ENCODE measurements at regions not wholly inside any gene's neighbourhood (a gene's known extent, or its start where the extent isn't known, plus 50 kb on each side); places are given as distances from the start of the nearest gene placed in this dataset.
"Not testable (repeated sequence)": the region's sequence is repeated elsewhere in the genome, so short reads cannot be mapped to it uniquely, and the experiment has no call there.

- H3K36me3 ChIP-seq (ENCODE audit: control insufficient read depth in 2 of 2, extremely low read depth in 1 of 2, insufficient read depth in 2 of 2, low read length in 2 of 2); H3K27me3 ChIP-seq (ENCODE audit: control insufficient read depth in 2 of 2, insufficient read depth in 2 of 2, low read length in 2 of 2); DNase-seq (ENCODE audit: low read depth, low spot score); POLR2A ChIA-PET; H3K4me1 ChIP-seq (ENCODE audit: control insufficient read depth, extremely low read depth, insufficient read depth, low read length); FAIRE-seq; H3K9me1 ChIP-seq (replicated peaks; ENCODE audit: control insufficient read depth, extremely low read depth, insufficient read depth, low read length); H4K20me1 ChIP-seq (replicated peaks; ENCODE audit: control insufficient read depth, extremely low read depth, insufficient read depth, low read length); H2AFZ ChIP-seq (ENCODE audit: low read depth, low read length); H3K4me2 ChIP-seq (ENCODE audit: insufficient read depth, low read length); H3K79me2 ChIP-seq (ENCODE audit: control insufficient read depth, insufficient read depth, low read length); H3K9me3 ChIP-seq (replicated peaks; ENCODE audit: control insufficient read depth, insufficient read depth, low read length); CTCF ChIA-PET; H3K27ac ChIP-seq (ENCODE audit: insufficient read depth, low read depth, low read length); BruUV-seq (replicated peaks); H3K9ac ChIP-seq (replicated peaks; ENCODE audit: extremely low read depth, insufficient read depth, low read length); H3K4me3 ChIP-seq (replicated peaks in 1 of 3; ENCODE audit: insufficient read depth in 1 of 3, low read depth in 1 of 3, low read length in 3 of 3); dilution Hi-C loops (cut with MboI; ENCODE audit: extremely low pct_ligation_motif_present, low sequenced_read_pairs): not testable (repeated sequence)
- intact Hi-C loops (cut with micrococcal nuclease): loop anchor here (1.0 kb wide), 1 partner anchor 47 kb away; no protein-coding TSS in a partner anchor
Observed at GRCh38 chr4:138779761-138780160, 235.8 kb upstream of the NOCT start.

- DNase-seq (ENCODE audit: low read depth, low spot score) (no peak), FAIRE-seq (no peak)
Observed at GRCh38 chr4:138775890-138776289, 239.7 kb upstream of the NOCT start.

More at GRCh38 chr4:138775890-138776289, 239.7 kb upstream of the NOCT start:
- ChIA-PET POLR2A (interaction anchor here (0.6 kb wide), 1 partner anchor 911 kb away, joined by 3 read pairs; no protein-coding TSS in a partner anchor), CTCF (interaction anchor here (1.5 kb wide), 1 partner anchor 14 kb away, joined by 3 read pairs; no protein-coding TSS in a partner anchor)
- BruUV-seq (replicated peaks): no TSS peak
- dilution Hi-C loops (cut with MboI; ENCODE audit: extremely low pct_ligation_motif_present, low sequenced_read_pairs) (no loop called here), intact Hi-C loops (cut with micrococcal nuclease) (no loop called here)
- no peak for TF ChIP-seq MYC (IDR thresholded peaks at IDR 0.05; ENCODE audit: low read depth, low read length)
- no peak for TF ChIP-seq EZH2 (IDR thresholded peaks at IDR 0.05; ENCODE audit: borderline replicate concordance, low read depth, low read length, severe bottlenecking)
- no peak for TF ChIP-seq GATA2 (IDR thresholded peaks at IDR 0.05; ENCODE audit: insufficient read depth, insufficient read length, low read depth, low read length)
- no peak for TF ChIP-seq JUN (IDR thresholded peaks at IDR 0.05; ENCODE audit: borderline replicate concordance, insufficient read depth, insufficient read length, low read depth)
- TF ChIP-seq POLR2A (IDR thresholded peaks at IDR 0.05; ENCODE audit: low read depth, low read length): no peak
- no peaks in the 10 kb centered on the region for H3K79me2 ChIP-seq (ENCODE audit: control insufficient read depth, insufficient read depth, low read length)
- H3K27me3 ChIP-seq (ENCODE audit: control insufficient read depth in 2 of 2, insufficient read depth in 2 of 2, low read length in 2 of 2): peaks cover 0 to 2% of the 10 kb centered on the region in 2 experiments
- H3K4me1 ChIP-seq (ENCODE audit: control insufficient read depth, extremely low read depth, insufficient read depth, low read length): no peaks in the 10 kb centered on the region
- H3K9me1 ChIP-seq (replicated peaks; ENCODE audit: control insufficient read depth, extremely low read depth, insufficient read depth, low read length): no peaks in the 10 kb centered on the region
- no peak overlapping the region for H3K27ac ChIP-seq (ENCODE audit: insufficient read depth, low read depth, low read length)
- H3K9me3 ChIP-seq (replicated peaks; ENCODE audit: control insufficient read depth, insufficient read depth, low read length): no peaks in the 10 kb centered on the region
- no peak overlapping the region for H2AFZ ChIP-seq (ENCODE audit: low read depth, low read length)
- no peaks in the 10 kb centered on the region for H4K20me1 ChIP-seq (replicated peaks; ENCODE audit: control insufficient read depth, extremely low read depth, insufficient read depth, low read length)
- H3K4me2 ChIP-seq (ENCODE audit: insufficient read depth, low read length): no peak overlapping the region
- no peak overlapping the region for H3K4me3 ChIP-seq (replicated peaks in 1 of 3; ENCODE audit: insufficient read depth in 1 of 3, low read depth in 1 of 3, low read length in 3 of 3)
- no peak overlapping the region for H3K9ac ChIP-seq (replicated peaks; ENCODE audit: extremely low read depth, insufficient read depth, low read length)
- no peaks in the 10 kb centered on the region for H3K36me3 ChIP-seq (ENCODE audit: control insufficient read depth in 2 of 2, extremely low read depth in 1 of 2, insufficient read depth in 2 of 2, low read length in 2 of 2)
